CD4-positive, alpha-beta T cell treated with Interleukin-17A for 4 hours (primary cell): ENCODE measurements at regions not wholly inside any gene's neighbourhood (a gene's known extent, or its start where the extent isn't known, plus 50 kb on each side); places are given as distances from the start of the nearest gene placed in this dataset.
"Not testable (repeated sequence)": the region's sequence is repeated elsewhere in the genome, so short reads cannot be mapped to it uniquely, and the experiment has no call there.

Source experiments
- DNase-seq: peaks from one replicate; pipeline ENCODE4 v3.0.0-alpha.2; 2020; ENCODE audit warnings: mixed read lengths

- DNase-seq = no peak
These were observed 649.6 kb downstream of the TNS3 start for GRCh38 chr7:46932306-46932675.

GRCh38 chr7:46930366-46930765 is 651.5 kb downstream of the TNS3 start:
- DNase-seq = no peak

GRCh38 chr7:46929359-46929758 is 652.6 kb downstream of the TNS3 start:
- no peak for DNase-seq

GRCh38 chr7:46928719-46929118 is 653.2 kb downstream of the TNS3 start:
- DNase-seq = no peak

GRCh38 chr7:46927131-46927810 is 654.6 kb downstream of the TNS3 start:
- no peak for DNase-seq

- no peak for DNase-seq
These were observed 665.3 kb downstream of the TNS3 start for GRCh38 chr7:46916581-46916980.

- no peak for DNase-seq
These were observed 669.2 kb downstream of the TNS3 start for GRCh38 chr7:46912692-46913091.

GRCh38 chr7:46909601-46910051 is 672.3 kb downstream of the TNS3 start:
- DNase-seq = no peak

GRCh38 chr7:46908770-46909169 is 673.1 kb downstream of the TNS3 start:
- no peak for DNase-seq

- DNase-seq = not testable (repeated sequence)
These were observed 677.4 kb downstream of the TNS3 start for GRCh38 chr7:46904523-46904922.

GRCh38 chr7:46902463-46902862 is 679.4 kb downstream of the TNS3 start:
- no peak for DNase-seq

GRCh38 chr7:46900312-46901263 is 681.3 kb downstream of the TNS3 start:
- DNase-seq = no peak

- no peak for DNase-seq
These were observed 684.5 kb downstream of the TNS3 start for GRCh38 chr7:46897381-46897780.

GRCh38 chr7:46886669-46887374 is 695.1 kb downstream of the TNS3 start:
- DNase-seq = no peak

- DNase-seq = no peak
These were observed 696.7 kb downstream of the TNS3 start for GRCh38 chr7:46885167-46885566.

- no peak for DNase-seq
These were observed 700.3 kb downstream of the TNS3 start for GRCh38 chr7:46881507-46882127.

- no peak for DNase-seq
These were observed 701.3 kb downstream of the TNS3 start for GRCh38 chr7:46880508-46881196.

GRCh38 chr7:46879783-46880182 is 702.1 kb downstream of the TNS3 start:
- no peak for DNase-seq

- no peak for DNase-seq
These were observed 710.4 kb downstream of the TNS3 start for GRCh38 chr7:46871516-46871915.

- DNase-seq = no peak
These were observed 717.2 kb downstream of the TNS3 start for GRCh38 chr7:46864716-46865115.

GRCh38 chr7:46859963-46860475 is 721.9 kb downstream of the TNS3 start:
- no peak for DNase-seq

GRCh38 chr7:46855851-46856250 is 726.1 kb downstream of the TNS3 start:
- no peak for DNase-seq
